HG02885 (cell line): ENCODE measurements at regions not wholly inside any gene's neighbourhood (a gene's known extent, or its start where the extent isn't known, plus 50 kb on each side); places are given as distances from the start of the nearest gene placed in this dataset.

Experiments used
- ATAC-seq: cut with Tn5 transposase; IDR thresholded peaks from one replicate; pipeline ENCODE4 v1.9.1; 2021; ENCODE audit warnings: mild to moderate bottlenecking; ENCODE audit not compliant: unreplicated experiment, poor library complexity

DNA sequence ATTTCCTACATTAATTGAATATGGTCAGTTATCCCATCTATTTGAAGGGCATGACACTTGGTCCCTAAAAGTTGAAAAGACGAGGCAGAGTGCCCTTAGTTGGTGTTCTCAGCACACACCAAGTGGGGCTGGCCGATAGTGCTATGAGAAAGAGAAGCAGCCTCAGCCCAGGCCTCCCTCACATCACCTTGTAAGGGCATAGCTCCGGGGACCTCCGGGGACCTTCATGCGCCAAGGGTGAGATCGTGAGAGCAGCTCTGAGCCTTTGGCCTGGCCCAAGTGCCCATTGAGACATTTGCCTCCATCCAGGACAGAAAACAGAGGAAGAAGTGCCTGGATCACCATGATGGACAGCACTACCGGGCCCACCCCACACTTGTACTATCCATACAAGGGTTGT is 244.3 kb upstream of the COPS8 start:
- ATAC-seq: no peak

DNA sequence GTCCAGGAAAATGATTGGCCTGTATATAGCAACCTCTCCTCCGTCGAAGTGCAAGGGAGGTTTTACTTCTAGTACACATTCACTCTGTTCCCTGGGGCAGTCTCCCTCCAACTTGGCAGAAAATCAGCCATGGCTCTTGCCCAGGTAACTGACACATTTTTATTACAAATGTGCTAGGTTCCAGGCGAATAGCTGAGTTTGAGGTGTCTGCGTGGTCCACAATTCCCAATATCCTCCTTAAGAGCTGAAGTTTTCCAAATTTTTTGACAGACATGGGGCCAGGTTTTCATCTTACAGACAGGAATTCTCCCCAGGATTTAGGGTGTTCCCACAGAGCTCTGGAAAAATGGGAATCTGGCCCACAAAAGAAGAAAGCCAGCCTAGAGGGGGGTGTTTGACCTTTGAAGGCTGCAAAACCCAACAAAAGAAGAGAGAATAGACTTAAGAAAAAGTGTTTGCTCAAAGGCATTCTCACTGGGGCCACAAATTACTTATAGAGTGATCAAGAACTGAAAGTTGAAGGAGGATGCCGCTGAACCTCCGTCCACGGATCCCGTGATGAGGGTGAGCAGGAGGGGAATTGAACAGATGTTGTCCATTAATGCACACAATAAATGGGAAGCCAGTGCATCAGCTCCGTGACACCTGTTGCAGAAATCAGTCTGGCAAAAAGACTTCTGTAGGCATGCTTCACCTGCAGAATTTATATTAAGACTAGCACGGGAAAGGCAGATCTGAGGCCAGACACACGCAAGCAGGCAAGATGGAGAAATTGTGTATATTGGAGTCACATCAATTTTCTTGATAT is 242.3 kb upstream of the COPS8 start:
- no peak for ATAC-seq

DNA sequence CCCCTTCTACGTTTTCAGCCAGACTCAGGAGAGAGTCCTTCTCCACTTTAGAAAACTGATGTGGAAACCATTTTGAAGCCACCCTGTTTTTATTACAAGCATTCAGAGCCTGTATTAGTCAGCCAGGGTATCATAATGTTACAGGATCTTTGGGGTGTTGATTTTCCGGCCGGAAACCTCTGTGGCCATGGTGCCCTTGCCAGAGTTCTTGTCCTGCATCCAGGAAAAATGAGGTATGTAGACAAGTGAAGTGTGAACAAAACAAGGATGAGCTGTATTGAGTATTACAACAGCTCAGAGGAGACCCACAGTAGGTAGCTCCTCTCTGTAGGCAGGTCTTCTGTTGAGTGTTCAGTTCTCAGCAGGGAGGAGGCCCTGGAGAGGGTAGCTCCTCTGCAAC is 241.0 kb upstream of the COPS8 start:
- no peak for ATAC-seq

DNA sequence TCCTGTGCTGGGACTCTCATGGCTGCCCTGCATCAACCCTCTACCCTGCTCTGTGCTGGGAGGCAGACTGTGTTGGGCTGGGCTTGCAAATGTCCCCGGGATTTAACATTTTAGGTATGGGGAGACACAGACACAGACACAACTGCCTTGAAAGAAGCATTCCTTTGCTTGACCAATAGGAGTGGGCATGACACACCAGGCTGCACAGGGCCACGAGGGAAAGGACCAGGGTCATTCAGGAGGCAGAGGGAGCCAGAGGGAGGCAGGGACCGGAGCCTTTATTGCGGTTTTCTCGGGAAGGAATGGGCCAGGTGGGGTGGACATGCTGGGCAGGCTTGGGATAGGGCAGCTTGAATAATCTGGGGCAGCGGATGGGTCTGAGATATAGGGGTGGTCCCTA is 238.7 kb upstream of the COPS8 start:
- ATAC-seq: no peak

DNA sequence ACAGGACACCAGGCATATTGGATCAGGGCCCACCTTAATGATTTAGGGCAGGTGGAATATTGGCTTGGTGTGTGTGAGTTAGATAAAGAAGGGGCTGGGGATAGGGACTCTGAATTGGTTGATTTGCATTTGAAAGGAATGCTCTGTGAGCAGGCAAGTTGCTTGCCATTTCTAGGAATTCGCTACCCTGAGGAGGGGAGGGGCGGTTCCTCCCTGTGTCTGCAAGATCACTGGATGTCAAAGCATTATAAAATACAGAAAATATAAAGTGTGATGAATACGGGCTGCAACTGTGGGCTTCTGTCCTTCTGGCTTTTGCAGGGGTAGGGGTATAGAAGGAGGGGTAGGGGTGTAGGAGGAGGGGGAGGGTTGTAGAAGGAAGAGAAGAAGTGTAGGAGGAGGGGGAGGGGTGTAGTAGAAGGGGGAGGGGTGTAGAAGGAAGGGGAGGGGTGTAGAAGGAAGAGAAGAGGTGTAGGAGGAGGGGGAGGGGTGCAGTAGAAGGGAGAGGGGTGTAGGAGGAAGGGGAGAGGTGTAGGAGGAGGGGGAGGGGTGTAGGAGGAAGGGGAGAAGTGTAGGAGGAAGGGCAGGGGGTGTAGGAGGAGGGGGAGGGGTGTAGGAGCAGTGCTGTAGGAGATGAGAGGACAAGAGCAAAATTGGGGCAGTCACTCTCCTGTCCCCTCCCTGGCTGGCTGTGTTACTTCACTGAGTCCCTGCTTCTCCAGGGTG is 238.0 kb upstream of the COPS8 start:
- no peak for ATAC-seq

DNA sequence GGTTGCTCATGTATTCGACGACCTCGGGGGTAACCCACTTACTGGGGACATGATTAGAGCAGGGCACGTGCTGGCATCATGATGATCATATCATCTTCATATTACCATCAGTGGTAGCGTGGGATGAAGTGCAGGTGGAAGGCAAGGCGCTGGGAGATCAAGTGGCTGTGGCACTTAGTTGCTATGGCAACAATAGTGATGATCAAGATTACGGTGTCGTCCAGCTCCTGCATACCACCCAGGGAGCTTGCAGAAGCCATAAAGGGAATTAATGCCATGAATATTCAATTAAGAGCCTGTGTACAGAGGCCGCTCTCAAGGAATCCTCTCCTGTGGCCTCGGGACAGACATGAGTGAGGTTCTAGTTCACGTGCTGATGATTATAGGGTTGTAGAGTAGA is 237.2 kb upstream of the COPS8 start:
- no peak for ATAC-seq

DNA sequence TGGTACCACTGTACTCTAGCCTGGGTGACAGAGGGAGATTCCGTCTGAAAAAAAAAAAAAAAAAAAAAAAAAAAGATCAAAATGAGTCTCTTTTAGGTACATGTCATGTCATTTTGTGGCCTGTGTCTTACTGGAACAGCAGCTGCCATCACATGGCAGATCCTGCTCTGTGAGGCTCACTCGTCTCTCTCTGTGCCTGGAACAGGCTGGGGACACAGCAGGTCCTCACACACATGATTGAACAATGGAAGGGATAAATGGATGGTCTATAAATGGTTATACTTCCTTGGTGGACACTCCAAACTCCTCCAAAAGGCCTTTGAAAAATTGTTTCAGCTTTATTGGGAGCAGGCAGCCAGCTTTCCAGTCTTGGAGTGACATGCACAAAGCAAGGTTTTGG is 236.2 kb upstream of the COPS8 start:
- ATAC-seq: no peak

DNA sequence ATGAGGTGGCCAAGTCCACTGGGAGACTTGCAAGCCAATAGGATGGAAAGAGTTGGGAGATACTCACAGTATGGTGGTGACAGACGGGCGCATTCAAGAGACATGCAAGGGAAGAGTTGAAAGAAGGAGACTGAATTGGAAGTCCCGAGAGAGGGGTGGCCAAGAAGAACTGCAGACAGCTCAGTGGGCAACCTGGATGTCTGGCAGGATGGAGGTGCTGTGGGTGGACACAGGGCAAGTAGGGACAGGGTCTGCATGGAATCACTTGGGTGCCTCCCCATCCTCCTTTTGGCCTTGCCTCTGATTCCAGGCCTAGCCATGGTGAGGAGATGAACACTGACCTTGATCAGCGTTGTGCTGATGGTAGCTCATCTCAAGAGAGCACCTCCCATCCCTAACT is 235.7 kb upstream of the COPS8 start:
- no peak for ATAC-seq

DNA sequence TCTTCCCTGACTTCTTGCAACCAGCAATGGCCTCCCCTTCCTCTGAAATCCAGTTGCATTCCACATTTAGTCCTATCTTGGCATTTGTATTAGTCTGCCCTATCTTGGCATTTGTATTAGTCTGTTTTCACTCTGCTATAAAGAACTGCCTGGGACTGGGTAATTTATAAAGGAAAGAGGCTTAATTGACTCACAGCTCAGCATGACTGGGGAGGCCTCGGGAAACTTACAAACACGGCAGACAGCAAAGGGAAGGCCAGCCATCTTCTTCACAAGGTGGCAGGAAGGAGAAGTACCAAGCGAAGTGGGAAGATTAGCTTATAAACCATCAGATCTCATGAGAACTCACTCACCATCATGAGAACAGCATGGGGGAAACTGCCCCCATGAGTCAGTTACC is 234.5 kb upstream of the COPS8 start:
- ATAC-seq: no peak

DNA sequence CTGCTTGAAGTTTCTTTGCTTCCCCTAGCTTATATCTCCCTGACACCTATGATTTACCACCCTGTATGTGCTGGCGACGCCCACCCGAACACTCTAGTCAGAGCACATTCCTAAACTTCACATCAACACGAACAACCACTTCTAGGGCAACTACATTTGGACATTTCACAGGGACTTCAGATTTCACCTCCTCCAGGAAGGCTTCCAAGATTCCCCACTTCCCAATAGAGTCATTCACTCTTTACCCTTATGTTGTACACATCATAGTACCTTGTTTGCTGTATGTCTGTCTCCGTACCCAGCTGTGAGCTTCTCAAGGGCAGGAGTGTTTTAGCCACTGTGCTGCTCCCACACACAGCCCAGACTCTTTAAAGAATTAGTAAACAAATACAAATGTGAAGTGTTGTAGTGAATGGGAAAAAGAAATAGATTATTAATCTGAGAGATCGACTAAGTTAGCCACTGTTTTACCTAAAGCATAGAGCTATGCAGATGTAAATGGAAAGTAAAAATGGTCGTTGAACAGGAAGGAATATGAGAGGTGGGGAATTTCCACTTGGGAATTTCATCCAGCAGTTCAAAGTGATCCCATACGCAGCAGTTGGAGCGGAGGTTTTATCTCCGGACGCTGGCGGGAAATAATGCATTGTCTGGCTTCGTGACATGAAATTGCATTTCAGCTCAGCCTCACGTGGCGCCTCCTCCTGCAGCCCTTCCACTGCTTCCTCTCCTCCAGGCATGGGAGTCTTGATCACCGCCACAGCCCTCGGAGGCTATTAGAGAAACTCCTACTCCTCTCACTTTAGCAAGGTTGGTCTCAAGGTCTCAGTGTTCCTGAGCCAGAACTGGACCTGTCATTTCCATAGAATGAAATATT is 233.4 kb upstream of the COPS8 start:
- no peak for ATAC-seq

DNA sequence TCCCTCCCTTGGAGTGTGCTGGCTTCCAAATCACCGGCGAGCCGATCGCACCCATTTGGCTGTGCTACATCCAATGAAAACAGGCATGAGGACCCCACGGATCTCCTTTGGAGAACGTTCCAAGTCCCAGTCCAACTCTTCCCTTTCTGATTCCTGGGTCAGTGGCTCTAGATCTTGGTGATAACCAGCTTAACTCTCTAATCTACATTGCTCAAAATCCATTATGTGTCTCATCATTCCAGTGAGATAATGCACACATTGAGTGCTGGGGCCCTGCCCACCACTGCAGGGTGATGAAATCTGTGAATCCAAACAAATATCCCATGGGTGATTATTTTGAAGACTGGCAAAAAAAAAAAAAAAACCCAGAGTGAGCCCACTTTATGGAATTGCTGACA is 232.7 kb upstream of the COPS8 start:
- ATAC-seq: no peak

DNA sequence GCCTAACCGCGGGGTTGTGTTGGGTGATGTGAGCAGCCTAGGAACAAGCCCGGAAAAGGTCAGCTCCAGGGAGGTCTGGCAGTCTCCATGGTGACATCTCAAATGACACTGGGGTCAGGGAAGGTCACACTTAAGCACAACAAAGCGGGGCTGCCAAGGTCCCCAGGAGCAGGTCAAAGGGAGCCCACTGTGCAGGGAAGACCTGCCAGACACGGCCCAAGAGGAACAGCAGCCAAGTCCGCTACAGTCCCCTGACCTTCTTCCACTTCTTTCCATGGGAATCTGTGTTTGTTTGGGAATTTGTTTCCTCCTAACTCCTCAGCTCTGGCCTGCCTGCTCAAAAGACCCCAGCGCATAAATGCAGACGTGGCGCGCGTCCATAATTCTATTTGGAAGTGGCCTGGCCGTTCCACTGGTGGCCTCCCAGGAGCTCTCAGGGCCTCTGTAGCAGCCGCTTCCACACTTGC is 232.1 kb upstream of the COPS8 start:
- ATAC-seq: no peak

DNA sequence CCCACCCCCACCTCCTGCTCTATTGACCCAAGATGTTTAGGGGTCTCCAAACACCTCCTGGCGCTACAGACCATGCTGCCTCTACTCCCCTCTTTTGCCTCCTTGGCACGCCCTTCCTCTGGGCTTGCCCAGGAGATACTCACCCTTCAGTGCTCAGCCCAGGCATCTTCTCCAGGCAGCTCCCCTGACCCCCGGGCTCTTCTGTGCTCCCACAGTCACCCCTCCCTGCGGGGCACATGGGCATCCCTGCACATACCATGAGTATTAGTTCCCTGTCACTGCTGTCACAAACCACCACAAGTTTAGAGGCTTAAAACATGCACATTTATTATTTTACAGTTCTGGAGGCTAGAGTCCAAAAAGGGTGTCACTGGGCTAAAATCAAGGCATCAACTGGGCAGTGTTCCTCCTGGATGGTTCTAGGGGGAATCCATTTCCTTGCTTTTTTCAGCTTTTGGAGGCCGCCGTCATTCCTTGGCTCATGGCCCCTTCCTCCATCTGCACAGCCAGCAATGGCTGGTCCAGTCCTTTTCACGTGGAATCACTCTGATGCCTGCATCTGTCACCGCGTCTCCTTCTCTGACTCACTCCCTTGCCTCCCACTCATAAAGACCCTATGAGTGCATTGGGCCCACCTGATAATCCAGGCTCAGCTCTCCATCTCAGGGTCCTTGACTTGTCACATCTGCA is 230.4 kb upstream of the COPS8 start:
- no peak for ATAC-seq

DNA sequence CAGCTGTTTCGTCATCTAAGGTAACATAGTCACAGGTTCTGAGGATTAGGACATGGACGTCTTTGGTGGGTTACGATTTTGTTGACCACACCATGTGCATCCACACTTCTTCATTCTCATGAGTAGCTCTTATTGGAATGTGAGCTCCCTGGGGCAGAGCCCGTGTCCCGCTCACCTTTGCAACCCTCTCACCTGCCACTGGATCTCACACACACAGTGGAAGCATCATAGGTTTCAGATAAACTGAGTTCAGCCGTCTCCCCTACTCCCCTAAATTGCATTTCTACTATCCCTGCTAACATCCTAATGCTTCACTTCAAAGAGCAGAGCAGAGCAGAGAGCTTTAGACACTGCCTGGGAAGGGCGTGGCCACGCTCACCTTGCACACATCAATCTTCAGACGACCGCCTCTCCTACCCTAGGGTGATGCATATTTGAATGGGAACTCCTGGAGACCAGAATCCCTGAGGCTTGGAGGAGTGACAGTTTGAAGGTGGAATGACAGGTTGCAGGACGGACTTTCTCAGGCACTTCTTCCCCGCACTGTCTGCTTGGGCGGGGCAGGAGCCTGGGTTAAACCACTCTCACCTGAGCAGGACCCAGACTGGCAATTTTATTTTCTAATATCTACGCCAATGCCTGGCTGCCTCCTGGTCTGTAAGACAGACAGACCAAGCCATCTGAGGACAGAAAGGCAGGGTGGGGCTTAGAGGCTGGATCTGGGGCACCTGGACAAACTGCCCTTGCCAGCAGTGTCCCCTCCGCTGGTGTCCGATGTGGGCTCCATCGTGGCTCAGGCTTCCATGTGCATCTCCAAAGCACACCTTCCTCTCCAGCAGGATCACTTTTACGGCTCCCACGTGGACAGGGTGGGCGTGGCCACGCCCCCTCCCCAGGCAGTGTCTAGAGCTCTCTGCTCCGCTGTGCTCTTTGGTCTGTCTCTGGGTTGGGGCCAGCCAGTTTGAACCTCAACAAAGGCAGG is 229.5 kb upstream of the COPS8 start:
- ATAC-seq: no peak

DNA sequence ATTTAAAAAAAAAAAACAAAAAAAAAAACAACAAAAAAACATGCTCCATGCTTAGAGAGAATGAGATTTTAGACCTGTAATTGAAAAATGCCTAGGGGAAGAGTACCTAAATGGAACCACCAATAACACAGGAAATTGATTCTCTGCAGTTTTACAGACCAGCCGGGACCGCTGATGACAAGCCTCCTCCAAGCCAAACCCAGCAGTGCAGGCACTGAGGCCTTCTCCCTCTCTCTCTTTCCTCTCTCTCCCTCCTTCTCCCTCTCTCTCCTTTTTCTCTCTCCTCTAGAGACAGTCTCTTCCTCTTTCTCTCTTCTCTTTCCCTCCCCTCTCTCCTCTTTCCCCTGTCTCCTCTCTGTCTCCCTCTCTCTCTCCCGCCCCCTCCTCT is 228.8 kb upstream of the COPS8 start:
- ATAC-seq: no peak

DNA sequence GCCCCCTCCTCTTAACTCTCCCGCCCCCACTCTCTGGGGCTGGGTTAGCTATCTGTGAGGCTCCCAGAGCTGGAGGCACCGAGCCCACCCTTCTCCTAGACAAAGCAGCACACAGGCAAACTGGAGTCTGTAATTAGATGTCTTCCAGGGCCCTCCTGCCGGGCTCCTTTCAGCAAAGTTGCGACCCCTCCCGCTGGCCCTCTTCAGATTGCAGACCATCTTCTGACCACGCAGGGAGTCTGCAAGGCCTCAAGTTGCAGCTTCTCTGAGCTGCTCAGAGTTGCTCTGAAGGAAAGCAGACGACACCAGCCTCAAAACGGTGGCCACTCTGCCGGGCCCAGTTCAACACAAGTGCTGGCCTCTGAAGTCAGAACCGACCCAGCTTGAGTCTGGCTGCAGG is 228.4 kb upstream of the COPS8 start:
- no peak for ATAC-seq

DNA sequence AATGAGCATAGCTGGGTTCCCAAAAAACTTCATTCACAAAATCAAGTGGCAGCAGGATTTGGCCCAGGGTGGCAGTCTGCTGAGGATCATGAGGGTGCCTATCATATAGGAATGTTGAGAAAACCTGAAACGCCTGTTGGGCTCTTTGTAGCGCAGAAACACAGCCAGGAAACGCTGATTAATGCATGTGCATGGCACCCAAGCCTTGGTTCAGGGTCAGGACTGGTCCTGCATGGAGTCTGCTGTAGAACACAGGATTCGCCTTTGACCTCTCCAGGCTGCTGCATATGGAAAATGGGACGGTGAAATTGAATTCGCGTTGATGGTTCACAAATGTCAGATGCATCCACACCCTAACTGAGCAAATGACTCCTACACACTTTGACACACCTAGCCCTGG is 227.9 kb upstream of the COPS8 start:
- ATAC-seq: no peak

DNA sequence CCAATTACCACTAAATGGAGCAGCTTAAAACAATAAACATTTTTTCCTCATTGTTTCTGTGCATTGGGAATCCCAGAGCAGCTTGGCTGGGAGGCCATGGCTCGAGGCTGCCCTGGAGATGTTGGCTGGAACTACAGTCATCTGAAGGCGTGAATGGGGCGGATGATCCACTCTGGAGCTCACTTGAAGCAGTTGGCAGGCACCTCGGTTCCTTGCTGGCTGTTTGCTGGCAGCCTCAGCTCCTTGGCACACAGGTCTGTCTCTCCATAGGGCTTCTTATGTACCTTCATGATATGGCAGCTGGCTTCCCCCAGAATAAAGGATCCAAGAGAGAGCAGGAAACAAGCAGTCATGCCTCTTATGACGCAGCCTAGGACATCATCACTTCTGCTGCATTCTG is 227.0 kb upstream of the COPS8 start:
- ATAC-seq: no peak

DNA sequence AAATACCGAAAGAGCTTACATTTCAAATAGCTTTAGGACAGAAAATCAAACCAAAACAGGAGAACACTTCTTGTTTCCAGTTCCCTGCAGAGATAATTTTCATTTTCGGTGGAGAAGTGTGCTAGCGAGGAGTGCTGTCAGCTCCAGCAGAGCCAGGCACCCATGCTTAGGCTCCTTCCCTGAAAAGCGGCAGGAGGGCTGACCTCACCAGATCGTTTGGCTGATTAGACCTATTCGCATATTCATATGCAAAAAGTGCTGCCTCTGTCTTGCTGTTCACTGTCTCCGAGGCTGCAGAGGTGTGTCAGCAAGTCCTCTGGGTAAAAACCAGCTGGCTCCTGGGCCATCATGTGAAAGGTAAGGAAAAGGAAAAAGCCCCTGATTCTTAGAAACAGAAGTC is 225.8 kb upstream of the COPS8 start:
- no peak for ATAC-seq
